SK-N-SH (cell line): ENCODE measurements at regions not wholly inside any gene's neighbourhood (a gene's known extent, or its start where the extent isn't known, plus 50 kb on each side); places are given as distances from the start of the nearest gene placed in this dataset.

Source experiments
- CTCF ChIA-PET: fragments of 300-600, 350-600 bp; formaldehyde crosslinking; extraction: SDS; loops from one replicate; lab custom pipeline; 2021; lab: Yijun Ruan, JAX
- POLR2A ChIA-PET: fragments of 350-600 bp; sonication (Branson Sonifier 250); formaldehyde crosslinking; extraction: SDS; loops from one replicate; lab custom pipeline; 2020; ENCODE audit warnings: antibody characterized with exemption, inconsistent platforms; lab: Yijun Ruan, JAX
- DNase-seq: peaks from one replicate; pipeline ENCODE4 v3.0.0; 2012
- H2AFZ ChIP-seq: fragments of 200-600 bp; sonication (generic); 2 replicates; pipeline ENCODE4 v1.8.1; 2016; ENCODE audit warnings: antibody characterized with exemption, mild to moderate bottlenecking, low read depth
- H3F3A ChIP-seq: fragments of 200-600 bp; sonication (generic); replicated peaks from 2 replicates; pipeline ENCODE3; 2016; ENCODE audit warnings: antibody characterized with exemption, mild to moderate bottlenecking; ENCODE audit not compliant: insufficient read depth
- H3K27ac ChIP-seq, 2 experiments: fragments of 200-500 bp in 1 of 2; fragments of 200-600 bp in 1 of 2; sonication (Bioruptor generic) in 1 of 2; sonication (generic), shearing (Covaris generic) in 1 of 2; 2 replicates each; pipeline versions ENCODE4 v1.5.1 to v1.6.1; 2014 to 2016; ENCODE audit warnings: low read depth in 2 of 2, inconsistent platforms in 1 of 2, low read length in 1 of 2, mild to moderate bottlenecking in 1 of 2, mixed read lengths in 1 of 2
- H3K27me3 ChIP-seq: fragments of 200-600 bp; sonication (generic), shearing (Covaris generic); 2 replicates; pipeline ENCODE4 v1.6.1; 2016; ENCODE audit warnings: mixed run types; ENCODE audit not compliant: insufficient read depth
- H3K36me3 ChIP-seq, 2 experiments: fragments of 200-500 bp in 1 of 2; fragments of 200-600 bp in 1 of 2; sonication (Bioruptor generic) in 1 of 2; sonication (generic) in 1 of 2; replicated peaks in 1 of 2; 2 replicates each; pipeline versions ENCODE3 to v1.5.1; 2014 to 2016; ENCODE audit warnings: low read length in 1 of 2, mild to moderate bottlenecking in 1 of 2; ENCODE audit not compliant: insufficient read depth in 2 of 2, control insufficient read depth in 1 of 2
- H3K4me1 ChIP-seq, 2 experiments: fragments of 200-500 bp in 1 of 2; fragments of 200-600 bp in 1 of 2; sonication (Bioruptor generic) in 1 of 2; sonication (generic), shearing (Covaris generic) in 1 of 2; 2 replicates each; pipeline versions ENCODE4 v1.5.1 to v1.6.1; 2014 to 2016; ENCODE audit warnings: low read depth in 1 of 2, low read length in 1 of 2, mixed run types in 1 of 2; ENCODE audit not compliant: insufficient read depth in 2 of 2, control insufficient read depth in 1 of 2
- H3K4me2 ChIP-seq: fragments of 200-600 bp; sonication (generic), shearing (Covaris generic); 2 replicates; pipeline ENCODE4 v1.6.1; 2017; ENCODE audit warnings: mixed run types
- H3K4me3 ChIP-seq, 2 experiments: fragments of 200-500 bp in 1 of 2; fragments of 200-600 bp in 1 of 2; sonication (Bioruptor generic) in 1 of 2; sonication (generic), shearing (Covaris generic) in 1 of 2; 2 replicates each; pipeline versions ENCODE4 v1.5.1 to v1.8.1; 2014 to 2016; ENCODE audit warnings: low read depth in 2 of 2, inconsistent platforms in 1 of 2, low read length in 1 of 2, mild to moderate bottlenecking in 1 of 2, mixed read lengths in 1 of 2, moderate library complexity in 1 of 2
- H3K79me2 ChIP-seq: fragments of 200-600 bp; sonication (generic); 2 replicates; pipeline ENCODE4 v1.8.1; 2017; ENCODE audit warnings: mild to moderate bottlenecking; ENCODE audit not compliant: insufficient read depth
- H3K9ac ChIP-seq: fragments of 200-600 bp; sonication (generic); 2 replicates; pipeline ENCODE4 v1.6.1; 2017; ENCODE audit warnings: mixed run types
- H3K9me2 ChIP-seq: fragments of 200-600 bp; sonication (generic); 2 replicates; pipeline ENCODE4 v1.6.1; 2017; ENCODE audit warnings: mixed run types
- H3K9me3 ChIP-seq: fragments of 200-600 bp; sonication (generic); 2 replicates; pipeline ENCODE4 v1.6.1; 2017; ENCODE audit warnings: mixed run types, mild to moderate bottlenecking, moderate library complexity
- H4K20me1 ChIP-seq: fragments of 200-600 bp; sonication (generic); 2 replicates; pipeline ENCODE4 v1.6.1; 2017; ENCODE audit warnings: mild to moderate bottlenecking, mixed run types; ENCODE audit not compliant: insufficient read depth
- CHD2 ChIP-seq: fragments of 150-350 bp; IDR thresholded peaks from 2 replicates; pipeline ENCODE4 v1.6.1; 2018; ENCODE audit warnings: low read length; ENCODE audit not compliant: partially characterized antibody
- EP300 ChIP-seq, 2 experiments: IDR thresholded peaks; 2 replicates each; pipeline versions ENCODE4 v1.4.0 to v1.6.1; 2012; ENCODE audit warnings: borderline replicate concordance in 1 of 2, low read depth in 1 of 2, low read length in 1 of 2
- FOXJ3 ChIP-seq: sonication (generic); formaldehyde crosslinking; IDR thresholded peaks from 2 replicates; pipeline ENCODE4 v1.5.1; 2020; ENCODE audit warnings: mild to moderate bottlenecking, missing genetic modification reagents
- FOXM1 ChIP-seq: IDR thresholded peaks from 2 replicates; pipeline ENCODE4 v1.4.0; 2012; ENCODE audit warnings: low read depth, mild to moderate bottlenecking
- MXI1 ChIP-seq: IDR thresholded peaks from 2 replicates; pipeline ENCODE4 v1.6.1; 2012; ENCODE audit warnings: mild to moderate bottlenecking, low read depth, low read length, improper control_type of control experiment
- POLR2AphosphoS5 ChIP-seq: IDR thresholded peaks from 2 replicates; pipeline ENCODE4 v1.6.1; 2012; ENCODE audit warnings: low read depth, low read length
- RCOR1 ChIP-seq: fragments of 150-350 bp; IDR thresholded peaks from 2 replicates; pipeline ENCODE4 v1.6.1; 2017; ENCODE audit warnings: antibody characterized with exemption, low read length
- SIN3A ChIP-seq: IDR thresholded peaks from 2 replicates; pipeline ENCODE4 v1.6.1; 2012; ENCODE audit warnings: low read depth, mild to moderate bottlenecking, low read length, moderate library complexity, borderline replicate concordance
- SMC3 ChIP-seq: IDR thresholded peaks from 2 replicates; pipeline ENCODE4 v1.6.1; 2012; ENCODE audit warnings: low read depth, low read length, improper control_type of control experiment
- TEAD4 ChIP-seq: IDR thresholded peaks from 2 replicates; pipeline ENCODE4 v1.4.0; 2012; ENCODE audit warnings: mild to moderate bottlenecking, borderline replicate concordance; ENCODE audit not compliant: insufficient read depth
- WGBS: methylation state at CpG from one replicate; pipeline ENCODE4 v1.1.6; 2017; ENCODE audit warnings: low lambda C conversion rate; 5-methylcytosine and 5-hydroxymethylcytosine counted together
- TF ChIP-seq, protein P1 (sequence below): IDR thresholded peaks from 2 replicates; pipeline ENCODE4 v1.4.0; 2012; ENCODE audit warnings: low read depth
- TF ChIP-seq, protein P2 (sequence below): IDR thresholded peaks from 2 replicates; pipeline ENCODE4 v1.4.0; 2012; ENCODE audit warnings: low read depth, borderline replicate concordance
- TF ChIP-seq, protein P3 (sequence below): fragments of 150-350 bp; IDR thresholded peaks from 2 replicates; pipeline ENCODE4 v1.6.1; 2017; ENCODE audit warnings: antibody characterized with exemption, low read length, low read depth, borderline replicate concordance
- TF ChIP-seq, protein P4 (sequence below): fragments of 200-600 bp; sonication (generic); IDR thresholded peaks from 2 replicates; pipeline ENCODE4 v1.6.1; 2017; ENCODE audit warnings: antibody characterized with exemption, mild to moderate bottlenecking, moderate library complexity
- TF ChIP-seq, protein P5 (sequence below): IDR thresholded peaks from 2 replicates; pipeline ENCODE4; 2012

DNA sequence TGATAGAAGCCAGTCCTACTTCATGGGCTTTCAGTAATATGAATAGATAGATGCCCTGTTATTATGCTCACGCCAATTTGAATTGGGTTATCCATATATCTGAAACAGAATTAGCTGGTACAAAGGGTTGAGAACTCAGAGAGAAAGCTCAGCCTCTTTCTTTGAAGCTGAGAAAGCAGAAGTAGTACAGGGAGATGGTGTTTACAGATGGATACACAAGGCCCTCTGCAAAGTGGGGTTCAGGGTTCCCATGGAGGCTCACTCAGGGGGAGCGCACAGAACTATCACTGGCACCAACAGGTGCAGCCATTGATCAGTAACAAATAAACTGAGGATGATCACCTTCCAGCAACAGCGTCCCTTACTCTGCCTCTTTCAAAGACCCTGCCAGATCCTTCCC, 349.7 kb downstream of the ICE1 start:
- TF ChIP-seq EP300 (IDR thresholded peaks at IDR 0.05; ENCODE audit: borderline replicate concordance in 1 of 2, low read depth in 1 of 2, low read length in 1 of 2), result no peak
- TF ChIP-seq, all 33 proteins: peak for 0
- Histone ChIP-seq H3K9me2 (no peaks in the 10 kb centered on the region), H4K20me1 (no peaks in the 10 kb centered on the region), H3K4me1 (peaks cover 0 to 24% of the 10 kb centered on the region in 2 experiments; a peak in 2 of 4 replicates), H2AFZ (no peak overlapping the region), H3K4me3 (no peak overlapping the region), H3K9ac (no peak overlapping the region), H3F3A (no peaks in the 10 kb centered on the region), H3K79me2 (no peaks in the 10 kb centered on the region), H3K9me3 (no peaks in the 10 kb centered on the region), H3K27ac (no peak overlapping the region; a peak in 1 of 4 replicates), H3K27me3 (no peaks in the 10 kb centered on the region), H3K4me2 (no peak overlapping the region), H3K36me3 (no peaks in the 10 kb centered on the region)
- ChIA-PET POLR2A (no interaction called here), CTCF (no interaction called here)
- WGBS, result 40% methylated on average over 3 of the region's 3 CpGs
- no peak for DNase-seq

DNA sequence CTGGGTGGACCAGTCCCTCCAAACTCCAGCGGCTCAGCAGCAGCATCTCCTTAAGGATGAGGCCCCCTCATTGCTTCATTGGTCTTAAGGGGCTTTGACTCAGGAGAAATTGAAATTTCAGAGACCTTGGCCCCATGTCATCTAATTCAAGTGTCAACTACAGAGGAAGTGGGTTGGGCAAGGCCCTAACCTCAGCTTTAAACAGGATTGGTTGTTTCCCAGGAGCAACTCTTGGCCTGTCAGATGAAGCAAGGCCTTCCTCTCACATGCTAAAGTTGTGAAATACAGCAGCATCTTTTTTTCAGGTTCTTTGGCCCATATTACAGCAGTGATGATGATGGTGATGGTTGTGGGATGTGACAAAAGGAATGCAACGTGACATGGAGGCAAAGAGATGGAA, 348.3 kb downstream of the ICE1 start:
- Histone ChIP-seq H3K9me3 (no peaks in the 10 kb centered on the region), H3K4me1 (peaks cover 0 to 23% of the 10 kb centered on the region in 2 experiments; a peak in 2 of 4 replicates), H3K4me2 (no peak overlapping the region), H3K36me3 (no peaks in the 10 kb centered on the region), H3K27me3 (no peaks in the 10 kb centered on the region), H3K4me3 (no peak overlapping the region), H3K27ac (no peak overlapping the region), H3K9me2 (no peaks in the 10 kb centered on the region), H3F3A (no peaks in the 10 kb centered on the region), H3K79me2 (no peaks in the 10 kb centered on the region), H2AFZ (no peak overlapping the region), H4K20me1 (no peaks in the 10 kb centered on the region), H3K9ac (no peak overlapping the region)
- 20% methylated on average over 2 of the region's 2 CpGs for WGBS
- DNase-seq, result no peak
- ChIA-PET CTCF (no interaction called here), POLR2A (no interaction called here)
- no peak for TF ChIP-seq SMC3

DNA sequence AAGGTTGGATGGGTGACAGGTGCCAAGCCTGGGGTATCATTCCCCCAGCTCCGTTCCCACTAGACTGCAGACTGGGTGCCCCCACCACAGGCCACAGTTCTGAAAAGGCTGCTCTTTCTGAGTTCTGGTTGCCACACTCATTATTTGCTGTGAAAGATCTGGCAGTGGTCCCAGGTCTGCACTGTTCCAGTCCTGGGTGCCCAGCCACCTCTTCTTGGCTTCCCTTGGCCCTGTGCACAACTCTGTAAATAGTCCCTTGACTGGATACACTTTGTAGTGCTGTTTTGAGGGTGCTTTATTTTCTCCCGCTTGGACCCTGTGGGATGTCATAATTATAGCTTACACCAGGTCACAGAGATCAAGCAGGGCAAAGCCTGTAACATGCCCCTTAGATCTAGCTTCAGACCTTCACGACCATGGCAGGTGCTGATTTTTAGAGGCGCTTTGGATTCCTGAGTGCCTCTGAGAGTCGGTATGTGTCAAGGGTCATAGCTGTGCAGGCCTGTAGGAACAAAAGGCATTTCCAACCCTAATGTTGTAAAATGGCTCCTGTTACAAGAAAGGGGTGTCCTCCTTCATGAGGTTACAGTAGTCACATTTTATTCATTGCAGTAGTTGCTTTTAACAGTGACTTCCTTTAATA, 344.9 kb downstream of the ICE1 start:
- H3K79me2 ChIP-seq, result no peaks in the 10 kb centered on the region
- no peaks in the 10 kb centered on the region for H3K36me3 ChIP-seq
- H3K4me2 ChIP-seq, result no peak overlapping the region
- no peaks in the 10 kb centered on the region for H3F3A ChIP-seq
- no peaks in the 10 kb centered on the region for H3K9me3 ChIP-seq
- H3K27me3 ChIP-seq, result no peaks in the 10 kb centered on the region
- no peak overlapping the region for H3K9ac ChIP-seq
- WGBS, result 37% methylated on average over 4 of the region's 5 CpGs
- H4K20me1 ChIP-seq, result no peaks in the 10 kb centered on the region
- no peak overlapping the region for H3K4me3 ChIP-seq
- peak overlapping the region in 1 of 2 experiments; percentile 47; a peak in 2 of 4 replicates for H3K27ac ChIP-seq
- ChIA-PET CTCF (interaction anchor here (0.9 kb wide), 1 partner anchor 19 kb away, joined by 3 read pairs; no protein-coding TSS in a partner anchor), POLR2A (no interaction called here)
- no peaks in the 10 kb centered on the region for H3K9me2 ChIP-seq
- no peak for DNase-seq
- H3K4me1 ChIP-seq, result peaks cover 0 to 27% of the 10 kb centered on the region in 2 experiments; a peak in 2 of 4 replicates
- no peak overlapping the region for H2AFZ ChIP-seq
- TF ChIP-seq FOXM1 (no peak), MXI1 (no peak), TEAD4 (no peak), SIN3A (no peak), CHD2 (no peak), POLR2AphosphoS5 (no peak), FOXJ3 (CRISPR knock-in tag) (no peak), RCOR1 (no peak)
- TF ChIP-seq, protein P1, sequence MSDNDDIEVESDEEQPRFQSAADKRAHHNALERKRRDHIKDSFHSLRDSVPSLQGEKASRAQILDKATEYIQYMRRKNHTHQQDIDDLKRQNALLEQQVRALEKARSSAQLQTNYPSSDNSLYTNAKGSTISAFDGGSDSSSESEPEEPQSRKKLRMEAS, result no peak
- TF ChIP-seq, protein P2, sequence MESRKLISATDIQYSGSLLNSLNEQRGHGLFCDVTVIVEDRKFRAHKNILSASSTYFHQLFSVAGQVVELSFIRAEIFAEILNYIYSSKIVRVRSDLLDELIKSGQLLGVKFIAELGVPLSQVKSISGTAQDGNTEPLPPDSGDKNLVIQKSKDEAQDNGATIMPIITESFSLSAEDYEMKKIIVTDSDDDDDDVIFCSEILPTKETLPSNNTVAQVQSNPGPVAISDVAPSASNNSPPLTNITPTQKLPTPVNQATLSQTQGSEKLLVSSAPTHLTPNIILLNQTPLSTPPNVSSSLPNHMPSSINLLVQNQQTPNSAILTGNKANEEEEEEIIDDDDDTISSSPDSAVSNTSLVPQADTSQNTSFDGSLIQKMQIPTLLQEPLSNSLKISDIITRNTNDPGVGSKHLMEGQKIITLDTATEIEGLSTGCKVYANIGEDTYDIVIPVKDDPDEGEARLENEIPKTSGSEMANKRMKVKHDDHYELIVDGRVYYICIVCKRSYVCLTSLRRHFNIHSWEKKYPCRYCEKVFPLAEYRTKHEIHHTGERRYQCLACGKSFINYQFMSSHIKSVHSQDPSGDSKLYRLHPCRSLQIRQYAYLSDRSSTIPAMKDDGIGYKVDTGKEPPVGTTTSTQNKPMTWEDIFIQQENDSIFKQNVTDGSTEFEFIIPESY, result no peak
- TF ChIP-seq, protein P3, sequence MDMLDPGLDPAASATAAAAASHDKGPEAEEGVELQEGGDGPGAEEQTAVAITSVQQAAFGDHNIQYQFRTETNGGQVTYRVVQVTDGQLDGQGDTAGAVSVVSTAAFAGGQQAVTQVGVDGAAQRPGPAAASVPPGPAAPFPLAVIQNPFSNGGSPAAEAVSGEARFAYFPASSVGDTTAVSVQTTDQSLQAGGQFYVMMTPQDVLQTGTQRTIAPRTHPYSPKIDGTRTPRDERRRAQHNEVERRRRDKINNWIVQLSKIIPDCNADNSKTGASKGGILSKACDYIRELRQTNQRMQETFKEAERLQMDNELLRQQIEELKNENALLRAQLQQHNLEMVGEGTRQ, result no peak
- TF ChIP-seq, protein P4, sequence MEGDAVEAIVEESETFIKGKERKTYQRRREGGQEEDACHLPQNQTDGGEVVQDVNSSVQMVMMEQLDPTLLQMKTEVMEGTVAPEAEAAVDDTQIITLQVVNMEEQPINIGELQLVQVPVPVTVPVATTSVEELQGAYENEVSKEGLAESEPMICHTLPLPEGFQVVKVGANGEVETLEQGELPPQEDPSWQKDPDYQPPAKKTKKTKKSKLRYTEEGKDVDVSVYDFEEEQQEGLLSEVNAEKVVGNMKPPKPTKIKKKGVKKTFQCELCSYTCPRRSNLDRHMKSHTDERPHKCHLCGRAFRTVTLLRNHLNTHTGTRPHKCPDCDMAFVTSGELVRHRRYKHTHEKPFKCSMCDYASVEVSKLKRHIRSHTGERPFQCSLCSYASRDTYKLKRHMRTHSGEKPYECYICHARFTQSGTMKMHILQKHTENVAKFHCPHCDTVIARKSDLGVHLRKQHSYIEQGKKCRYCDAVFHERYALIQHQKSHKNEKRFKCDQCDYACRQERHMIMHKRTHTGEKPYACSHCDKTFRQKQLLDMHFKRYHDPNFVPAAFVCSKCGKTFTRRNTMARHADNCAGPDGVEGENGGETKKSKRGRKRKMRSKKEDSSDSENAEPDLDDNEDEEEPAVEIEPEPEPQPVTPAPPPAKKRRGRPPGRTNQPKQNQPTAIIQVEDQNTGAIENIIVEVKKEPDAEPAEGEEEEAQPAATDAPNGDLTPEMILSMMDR, result no peak
- TF ChIP-seq, protein P5, sequence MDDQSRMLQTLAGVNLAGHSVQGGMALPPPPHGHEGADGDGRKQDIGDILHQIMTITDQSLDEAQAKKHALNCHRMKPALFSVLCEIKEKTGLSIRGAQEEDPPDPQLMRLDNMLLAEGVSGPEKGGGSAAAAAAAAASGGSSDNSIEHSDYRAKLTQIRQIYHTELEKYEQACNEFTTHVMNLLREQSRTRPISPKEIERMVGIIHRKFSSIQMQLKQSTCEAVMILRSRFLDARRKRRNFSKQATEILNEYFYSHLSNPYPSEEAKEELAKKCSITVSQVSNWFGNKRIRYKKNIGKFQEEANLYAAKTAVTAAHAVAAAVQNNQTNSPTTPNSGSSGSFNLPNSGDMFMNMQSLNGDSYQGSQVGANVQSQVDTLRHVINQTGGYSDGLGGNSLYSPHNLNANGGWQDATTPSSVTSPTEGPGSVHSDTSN, result no peak
